ENCODE measurements at regions not wholly inside any gene's neighbourhood (a gene's known extent, or its start where the extent isn't known, plus 50 kb on each side); places are given as distances from the start of the nearest gene placed in this dataset.

DNA sequence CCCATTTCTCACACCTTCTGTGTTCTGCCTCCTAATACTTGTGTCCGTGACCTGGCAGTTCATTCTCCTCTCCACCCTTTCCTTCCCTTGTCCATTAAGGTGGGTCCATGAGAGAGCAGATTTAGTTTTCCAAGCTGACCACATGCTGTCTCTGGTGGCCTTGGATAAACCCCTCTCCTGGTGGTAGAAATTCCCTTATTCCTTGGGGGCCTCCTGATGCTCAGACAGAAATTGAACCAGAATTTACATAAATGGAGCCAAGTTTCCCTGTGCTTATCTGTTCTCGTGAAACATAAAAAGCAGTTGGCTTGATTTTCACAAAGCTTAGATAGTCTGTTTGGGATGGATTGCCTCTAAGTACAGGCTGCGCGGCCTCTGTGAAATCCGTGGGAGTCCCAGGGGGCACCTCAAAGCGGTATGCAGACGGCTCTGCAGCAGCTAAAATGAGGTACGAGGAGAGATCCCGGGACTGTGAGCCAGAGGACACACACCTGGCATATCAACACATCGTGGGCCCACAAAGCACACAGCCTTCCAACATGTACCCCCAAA is 101.0 kb upstream of the NMNAT3 start:
- Histone ChIP-seq H3K9me3 (no peaks in the 10 kb centered on the region), H3K4me3 (no peak overlapping the region), H3K36me3 (no peaks in the 10 kb centered on the region), H3K4me1 (peaks cover 0 to 6% (median 0%) of the 10 kb centered on the region in 4 donors), H3K27ac (no peak overlapping the region), H3K27me3 (no peaks in the 10 kb centered on the region)
- no peak for DNase-seq (ENCODE audit: low spot score in 2 of 2)
- 61 to 66% methylated on average over 10 of the region's 10 CpGs for WGBS, 2 donors
- TF ChIP-seq EP300 (IDR thresholded peaks at IDR 0.05), result no peak

DNA sequence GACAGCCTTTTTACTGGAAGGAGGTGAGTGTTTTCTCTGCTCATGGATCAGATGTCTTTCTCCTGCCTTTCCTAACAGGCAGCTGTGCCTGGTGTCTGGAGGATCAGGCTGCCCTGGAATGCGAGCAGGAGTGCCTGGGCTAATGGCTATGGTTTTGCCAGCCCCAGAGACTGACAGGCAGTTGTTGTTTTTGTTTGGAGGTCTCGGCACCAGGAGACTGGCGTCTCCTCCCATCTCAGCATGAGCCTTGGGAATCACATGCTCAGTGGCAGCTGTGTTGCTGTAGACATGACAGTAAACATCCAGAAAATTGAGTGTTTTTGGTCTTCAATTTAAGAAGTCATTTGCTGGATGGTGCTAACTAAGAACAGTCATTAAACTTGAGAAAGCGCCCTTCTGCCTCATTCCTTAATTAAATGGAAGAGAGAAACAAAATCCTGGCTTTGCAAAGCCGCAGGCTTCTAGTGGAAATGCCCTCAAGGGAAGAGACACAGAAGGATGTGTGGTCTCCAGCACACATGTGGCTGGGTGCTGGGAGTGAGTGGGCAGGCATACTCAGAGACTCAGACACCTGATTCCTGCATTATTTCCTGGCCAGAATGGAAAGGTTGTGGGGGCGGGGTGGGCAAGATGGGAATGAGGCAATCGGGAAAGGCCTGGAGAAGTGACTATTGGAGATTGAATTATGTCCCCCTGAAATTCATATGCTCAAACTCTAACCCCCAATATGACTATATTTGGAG is 97.0 kb upstream of the NMNAT3 start:
- Histone ChIP-seq H3K9me3 (no peaks in the 10 kb centered on the region), H3K4me1 (peaks cover 0 to 6% (median 0%) of the 10 kb centered on the region in 4 donors), H3K27me3 (no peaks in the 10 kb centered on the region), H3K27ac (no peak overlapping the region), H3K4me3 (no peak overlapping the region), H3K36me3 (no peaks in the 10 kb centered on the region)
- TF ChIP-seq EP300 (IDR thresholded peaks at IDR 0.05) (no peak), POLR2A (IDR thresholded peaks at IDR 0.05) (no peak)
- TF ChIP-seq, protein P1, sequence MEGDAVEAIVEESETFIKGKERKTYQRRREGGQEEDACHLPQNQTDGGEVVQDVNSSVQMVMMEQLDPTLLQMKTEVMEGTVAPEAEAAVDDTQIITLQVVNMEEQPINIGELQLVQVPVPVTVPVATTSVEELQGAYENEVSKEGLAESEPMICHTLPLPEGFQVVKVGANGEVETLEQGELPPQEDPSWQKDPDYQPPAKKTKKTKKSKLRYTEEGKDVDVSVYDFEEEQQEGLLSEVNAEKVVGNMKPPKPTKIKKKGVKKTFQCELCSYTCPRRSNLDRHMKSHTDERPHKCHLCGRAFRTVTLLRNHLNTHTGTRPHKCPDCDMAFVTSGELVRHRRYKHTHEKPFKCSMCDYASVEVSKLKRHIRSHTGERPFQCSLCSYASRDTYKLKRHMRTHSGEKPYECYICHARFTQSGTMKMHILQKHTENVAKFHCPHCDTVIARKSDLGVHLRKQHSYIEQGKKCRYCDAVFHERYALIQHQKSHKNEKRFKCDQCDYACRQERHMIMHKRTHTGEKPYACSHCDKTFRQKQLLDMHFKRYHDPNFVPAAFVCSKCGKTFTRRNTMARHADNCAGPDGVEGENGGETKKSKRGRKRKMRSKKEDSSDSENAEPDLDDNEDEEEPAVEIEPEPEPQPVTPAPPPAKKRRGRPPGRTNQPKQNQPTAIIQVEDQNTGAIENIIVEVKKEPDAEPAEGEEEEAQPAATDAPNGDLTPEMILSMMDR (IDR thresholded peaks at IDR 0.05), result no peak
- no peak for DNase-seq (ENCODE audit: low spot score in 2 of 2)
- 52% methylated on average over 7 of the region's 7 CpGs for WGBS, 2 donors

- H3K4me1 ChIP-seq, result peaks cover 0 to 6% (median 0%) of the 10 kb centered on the region in 4 donors
- no peak for DNase-seq (ENCODE audit: low spot score in 2 of 2)
- no peaks in the 10 kb centered on the region for H3K9me3 ChIP-seq
- no peak overlapping the region for H3K4me3 ChIP-seq
- H3K27ac ChIP-seq, result no peak overlapping the region
- no peaks in the 10 kb centered on the region for H3K36me3 ChIP-seq
- WGBS, 2 donors, result 57 to 63% methylated on average over 7 of the region's 7 CpGs
- H3K27me3 ChIP-seq, result no peaks in the 10 kb centered on the region
- TF ChIP-seq, protein P1 (IDR thresholded peaks at IDR 0.05), result no peak
- TF ChIP-seq EP300 (IDR thresholded peaks at IDR 0.05) (no peak), POLR2A (IDR thresholded peaks at IDR 0.05) (no peak)
These were observed 95.0 kb upstream of the NMNAT3 start for GRCh38 chr3:139772539-139773500.

- Histone ChIP-seq H3K9me3 (no peaks in the 10 kb centered on the region), H3K27me3 (no peaks in the 10 kb centered on the region), H3K27ac (no peak overlapping the region), H3K4me1 (peaks cover 0 to 6% (median 0%) of the 10 kb centered on the region in 4 donors), H3K4me3 (no peak overlapping the region), H3K36me3 (no peaks in the 10 kb centered on the region)
- TF ChIP-seq EP300 (IDR thresholded peaks at IDR 0.05) (no peak), POLR2A (IDR thresholded peaks at IDR 0.05) (no peak)
- TF ChIP-seq, protein P1 (IDR thresholded peaks at IDR 0.05), result no peak
- no peak for DNase-seq (ENCODE audit: low spot score in 2 of 2)
- 60 to 71% methylated on average over 2 of the region's 2 CpGs for WGBS, 2 donors
These were observed 93.6 kb upstream of the NMNAT3 start for GRCh38 chr3:139771331-139771730.

- Histone ChIP-seq H3K4me3 (no peak overlapping the region), H3K9me3 (no peaks in the 10 kb centered on the region), H3K27ac (no peak overlapping the region), H3K27me3 (no peaks in the 10 kb centered on the region), H3K36me3 (no peaks in the 10 kb centered on the region), H3K4me1 (peaks cover 0 to 6% (median 0%) of the 10 kb centered on the region in 4 donors)
- TF ChIP-seq, protein P1 (IDR thresholded peaks at IDR 0.05), result no peak
- TF ChIP-seq POLR2A (IDR thresholded peaks at IDR 0.05), result no peak
- no peak for TF ChIP-seq EP300 (IDR thresholded peaks at IDR 0.05)
- 77 to 83% methylated on average over 7 of the region's 7 CpGs for WGBS, 2 donors
- DNase-seq (ENCODE audit: low spot score in 2 of 2), result no peak
These were observed 92.8 kb upstream of the NMNAT3 start for GRCh38 chr3:139770577-139770976.

All from tibial nerve (tissue), 4 donors.